Tibial nerve (tissue), 4 donors: ENCODE measurements at regions not wholly inside any gene's neighbourhood (a gene's known extent, or its start where the extent isn't known, plus 50 kb on each side); places are given as distances from the start of the nearest gene placed in this dataset.

Experiments used
- DNase-seq, 2 donors: peaks; one replicate each; pipeline ENCODE4 v3.0.0-alpha.2; 2019; ENCODE audit warnings: low spot score in 2 of 2
- H3K27ac ChIP-seq, 4 donors: fragments of 200-600 bp; sonication (generic) in 3 of 4; one replicate each; pipeline ENCODE4 v1.5.1; 2017 to 2019; ENCODE audit warnings: mild to moderate bottlenecking in 1 of 4
- H3K27me3 ChIP-seq, 2 donors: fragments of 200-600 bp; sonication (generic) in 1 of 2; one replicate each; pipeline versions ENCODE4 v1.5.1 to v1.6.0; 2017 to 2019
- H3K36me3 ChIP-seq, 3 donors: fragments of 200-600 bp; sonication (generic); one replicate each; pipeline ENCODE4 v1.5.1; 2018 to 2019
- H3K4me1 ChIP-seq, 4 donors: fragments of 200-600 bp; sonication (generic) in 3 of 4; one replicate each; pipeline ENCODE4 v1.5.1; 2017 to 2019
- H3K4me3 ChIP-seq, 4 donors: fragments of 200-600 bp; sonication (generic) in 3 of 4; one replicate each; pipeline ENCODE4 v1.5.1; 2017 to 2019; ENCODE audit warnings: mild to moderate bottlenecking in 1 of 4, moderate library complexity in 1 of 4
- H3K9me3 ChIP-seq, 4 donors: fragments of 200-600 bp; sonication (generic) in 3 of 4; one replicate each; pipeline ENCODE4 v1.5.1; 2017 to 2019
- CTCF ChIP-seq, 5 experiments: fragments of 200-600 bp in 3 of 5; fragments of 450-650 bp in 2 of 5; sonication (generic) in 3 of 5; IDR thresholded peaks; one replicate each; pipeline ENCODE4 v1.5.1; 2016 to 2019; ENCODE audit warnings: antibody characterized with exemption in 5 of 5, mild to moderate bottlenecking in 3 of 5, moderate library complexity in 2 of 5
- EP300 ChIP-seq, 2 donors: sonication (generic); formaldehyde crosslinking; IDR thresholded peaks; one replicate each; pipeline ENCODE4 v1.6.1; 2017; ENCODE audit warnings: antibody characterized with exemption in 2 of 2, mild to moderate bottlenecking in 1 of 2
- POLR2A ChIP-seq, 2 donors: fragments of 450-650 bp; IDR thresholded peaks; one replicate each; pipeline ENCODE4 v1.6.1; 2017; ENCODE audit warnings: antibody characterized with exemption in 2 of 2, mild to moderate bottlenecking in 2 of 2, moderate library complexity in 2 of 2
- WGBS, 2 donors: methylation state at CpG; one replicate each; pipeline ENCODE4 v1.1.5; 2018; 5-methylcytosine and 5-hydroxymethylcytosine counted together

GRCh38 chr11:81634483-81634882 is 1099.2 kb downstream of the FAM181B start:
- no peaks in the 10 kb centered on the region for H3K4me1 ChIP-seq
- H3K9me3 ChIP-seq = no peaks in the 10 kb centered on the region
- DNase-seq = no peak
- no peak for TF ChIP-seq CTCF (IDR thresholded peaks at IDR 0.05)
- TF ChIP-seq EP300 (IDR thresholded peaks at IDR 0.05) = no peak
- no peak for TF ChIP-seq POLR2A (IDR thresholded peaks at IDR 0.05)
- H3K27me3 ChIP-seq = no peaks in the 10 kb centered on the region
- no peak overlapping the region for H3K27ac ChIP-seq
- H3K4me3 ChIP-seq = no peak overlapping the region
- H3K36me3 ChIP-seq = no peaks in the 10 kb centered on the region
- WGBS, 2 donors = 92 to 94% methylated on average over 7 of the region's 7 CpGs

GRCh38 chr11:81602508-81602907 is 1131.2 kb downstream of the FAM181B start:
- WGBS, 2 donors = 52 to 76% methylated on average over 1 of the region's 1 CpG
- Histone ChIP-seq H3K36me3 (no peaks in the 10 kb centered on the region), H3K4me3 (no peak overlapping the region), H3K27me3 (no peaks in the 10 kb centered on the region), H3K9me3 (no peaks in the 10 kb centered on the region), H3K27ac (no peak overlapping the region), H3K4me1 (no peaks in the 10 kb centered on the region)
- DNase-seq = no peak
- TF ChIP-seq POLR2A (IDR thresholded peaks at IDR 0.05) = no peak
- no peak for TF ChIP-seq EP300 (IDR thresholded peaks at IDR 0.05)
- no peak for TF ChIP-seq CTCF (IDR thresholded peaks at IDR 0.05)

- H3K27me3 ChIP-seq = no peaks in the 10 kb centered on the region
- WGBS, 2 donors = 52 to 55% methylated on average over 2 of the region's 2 CpGs
- DNase-seq = no peak
Observed at GRCh38 chr11:81596704-81597103, 1137.0 kb downstream of the FAM181B start.

GRCh38 chr11:81585390-81585933 is 1148.2 kb downstream of the FAM181B start:
- DNase-seq = no peak
- Histone ChIP-seq H3K9me3 (no peaks in the 10 kb centered on the region), H3K4me3 (no peak overlapping the region), H3K4me1 (no peaks in the 10 kb centered on the region), H3K27me3 (no peaks in the 10 kb centered on the region), H3K27ac (no peak overlapping the region), H3K36me3 (no peaks in the 10 kb centered on the region)
- TF ChIP-seq EP300 (IDR thresholded peaks at IDR 0.05) = no peak
- TF ChIP-seq CTCF (IDR thresholded peaks at IDR 0.05) = no peak
- TF ChIP-seq POLR2A (IDR thresholded peaks at IDR 0.05) = no peak
- WGBS, 2 donors = 82 to 100% methylated on average over 2 of the region's 2 CpGs

More at GRCh38 chr11:81596704-81597103, 1137.0 kb downstream of the FAM181B start:
- no peak for TF ChIP-seq CTCF (IDR thresholded peaks at IDR 0.05)
- Histone ChIP-seq H3K27ac (no peak overlapping the region), H3K36me3 (no peaks in the 10 kb centered on the region), H3K4me3 (no peak overlapping the region), H3K4me1 (no peaks in the 10 kb centered on the region), H3K9me3 (no peaks in the 10 kb centered on the region)

- no peak for DNase-seq
- no peak overlapping the region for H3K4me3 ChIP-seq
- H3K27me3 ChIP-seq = no peaks in the 10 kb centered on the region
- 16 to 19% methylated on average over 2 of the region's 2 CpGs for WGBS, 2 donors
- no peak overlapping the region for H3K27ac ChIP-seq
- no peaks in the 10 kb centered on the region for H3K4me1 ChIP-seq
- H3K36me3 ChIP-seq = no peaks in the 10 kb centered on the region
- no peak for TF ChIP-seq EP300 (IDR thresholded peaks at IDR 0.05)
- TF ChIP-seq CTCF (IDR thresholded peaks at IDR 0.05) = no peak
- TF ChIP-seq POLR2A (IDR thresholded peaks at IDR 0.05) = no peak
- no peaks in the 10 kb centered on the region for H3K9me3 ChIP-seq
Observed at GRCh38 chr11:81579339-81579738, 1154.3 kb downstream of the FAM181B start.
